Hindlimb muscle (tissue), 1 donor: ENCODE measurements at regions not wholly inside any gene's neighbourhood (a gene's known extent, or its start where the extent isn't known, plus 50 kb on each side); places are given as distances from the start of the nearest gene placed in this dataset.
A peak's percentile ranks its signal among the peaks of the same experiment; 100 is the strongest.
"Not testable (repeated sequence)": the region's sequence is repeated elsewhere in the genome, so short reads cannot be mapped to it uniquely, and the experiment has no call there.

Experiments used
- DNase-seq: peaks from one replicate; pipeline ENCODE4 v3.0.0-alpha.2; 2013

GRCh38 chr4:141290771-141291170 lies 70.1 kb downstream of the ZNF330 start:
- DNase-seq, result no peak

- DNase-seq, result no peak
Observed at GRCh38 chr4:141294306-141294705, 73.6 kb downstream of the ZNF330 start.

- DNase-seq, result no peak
Observed at GRCh38 chr4:141301216-141301615, 80.5 kb downstream of the ZNF330 start.

GRCh38 chr4:141302924-141303323 lies 82.2 kb downstream of the ZNF330 start:
- DNase-seq, result no peak

- DNase-seq, result no peak
Observed at GRCh38 chr4:141304346-141304745, 83.7 kb downstream of the ZNF330 start.

GRCh38 chr4:141306331-141306730 lies 85.6 kb downstream of the ZNF330 start:
- DNase-seq, result no peak

GRCh38 chr4:141307241-141307689 lies 86.6 kb downstream of the ZNF330 start:
- DNase-seq, result peak; percentile 32

GRCh38 chr4:141309874-141310273 lies 89.2 kb downstream of the ZNF330 start:
- DNase-seq, result no peak

GRCh38 chr4:141311246-141312204 lies 90.8 kb downstream of the ZNF330 start:
- no peak for DNase-seq

GRCh38 chr4:141314627-141315026 lies 93.9 kb downstream of the ZNF330 start:
- DNase-seq, result no peak

GRCh38 chr4:141328560-141329173 lies 108.0 kb downstream of the ZNF330 start:
- no peak for DNase-seq

GRCh38 chr4:141329174-141329569 lies 108.5 kb downstream of the ZNF330 start:
- no peak for DNase-seq

- DNase-seq, result no peak
Observed at GRCh38 chr4:141330616-141331015, 109.9 kb downstream of the ZNF330 start.

- DNase-seq, result no peak
Observed at GRCh38 chr4:141331534-141332358, 111.1 kb downstream of the ZNF330 start.

GRCh38 chr4:141332359-141333181 lies 111.9 kb downstream of the ZNF330 start:
- DNase-seq, result not testable (repeated sequence)

GRCh38 chr4:141333456-141334230 lies 112.9 kb downstream of the ZNF330 start:
- DNase-seq, result peak; percentile 23

- DNase-seq, result no peak
Observed at GRCh38 chr4:141335166-141335565, 114.5 kb downstream of the ZNF330 start.

GRCh38 chr4:141338238-141338637 lies 117.5 kb downstream of the ZNF330 start:
- no peak for DNase-seq

- DNase-seq, result no peak
Observed at GRCh38 chr4:141339391-141339790, 118.7 kb downstream of the ZNF330 start.

GRCh38 chr4:141339966-141340365 lies 119.3 kb downstream of the ZNF330 start:
- DNase-seq, result no peak

- DNase-seq, result no peak
Observed at GRCh38 chr4:141340458-141340857, 119.8 kb downstream of the ZNF330 start.
